GM23338 (cell line): ENCODE measurements at regions not wholly inside any gene's neighbourhood (a gene's known extent, or its start where the extent isn't known, plus 50 kb on each side); places are given as distances from the start of the nearest gene placed in this dataset.

Experiments
- ATAC-seq: fragments of 200-7000 bp; cut with Tn5 transposase; 3 replicates; pipeline ENCODE4 v1.9.1; 2020
- DNase-seq: peaks from one replicate; pipeline ENCODE4 v3.0.0-alpha.2; 2015; ENCODE audit warnings: low spot score
- H2AFZ ChIP-seq: fragments of 200-600 bp; sonication (generic); 2 replicates; pipeline ENCODE4 v1.8.0; 2016; ENCODE audit warnings: antibody characterized with exemption, mild to moderate bottlenecking, moderate library complexity
- H3F3A ChIP-seq: fragments of 200-600 bp; sonication (generic); replicated peaks from 2 replicates; pipeline ENCODE4 v1.8.0; 2017; ENCODE audit warnings: antibody characterized with exemption, mixed run types, low read depth
- H3K27ac ChIP-seq: fragments of 200-600 bp; sonication (generic); 2 replicates; pipeline ENCODE4 v1.6.1; 2016; ENCODE audit warnings: low read depth
- H3K27me3 ChIP-seq: fragments of 200-600 bp; sonication (generic); 2 replicates; pipeline ENCODE4 v1.8.0; 2016; ENCODE audit warnings: mild to moderate bottlenecking, mixed run types, moderate library complexity; ENCODE audit not compliant: insufficient read depth
- H3K36me3 ChIP-seq: fragments of 200-600 bp; sonication (generic); 2 replicates; pipeline ENCODE4 v1.8.0; 2016; ENCODE audit warnings: mild to moderate bottlenecking; ENCODE audit not compliant: insufficient read depth
- H3K4me1 ChIP-seq: fragments of 200-600 bp; sonication (generic); 2 replicates; pipeline ENCODE4 v1.8.0; 2016; ENCODE audit warnings: mild to moderate bottlenecking, moderate library complexity; ENCODE audit not compliant: insufficient read depth
- H3K4me2 ChIP-seq: fragments of 200-600 bp; sonication (generic); 2 replicates; pipeline ENCODE4 v1.7.1; 2017; ENCODE audit warnings: mixed run types
- H3K4me3 ChIP-seq: fragments of 200-600 bp; sonication (generic); 2 replicates; pipeline ENCODE4 v1.6.1; 2016; ENCODE audit warnings: mixed run types
- H3K79me2 ChIP-seq: fragments of 200-600 bp; sonication (generic); replicated peaks from 2 replicates; pipeline ENCODE4 v1.8.0; 2017; ENCODE audit warnings: mild to moderate bottlenecking; ENCODE audit not compliant: insufficient read depth
- H3K9me2 ChIP-seq: fragments of 200-600 bp; sonication (generic); 2 replicates; pipeline ENCODE4 v1.8.0; 2017; ENCODE audit not compliant: insufficient read depth
- H4K20me1 ChIP-seq: fragments of 200-600 bp; sonication (generic); replicated peaks from 2 replicates; pipeline ENCODE4 v1.8.0; 2017; ENCODE audit warnings: mild to moderate bottlenecking; ENCODE audit not compliant: insufficient read depth
- H3K27ac Mint-ChIP-seq: 2 replicates; pipeline ENCODE4 v1.8.0; 2020; ENCODE audit warnings: inconsistent platforms, mild to moderate bottlenecking, moderate library complexity, mixed read lengths
- H3K27me3 Mint-ChIP-seq: 3 replicates; pipeline ENCODE4 v1.8.0; 2022; ENCODE audit warnings: low read depth, mild to moderate bottlenecking, moderate library complexity, mixed read lengths, inconsistent platforms; ENCODE audit not compliant: insufficient read depth, poor library complexity
- H3K36me3 Mint-ChIP-seq: 3 replicates; pipeline ENCODE4 v1.8.0; 2021; ENCODE audit warnings: low read depth, mild to moderate bottlenecking, inconsistent platforms, moderate library complexity, mixed read lengths
- H3K4me1 Mint-ChIP-seq: 3 replicates; pipeline ENCODE4 v1.8.0; 2020; ENCODE audit warnings: mild to moderate bottlenecking, inconsistent platforms, mixed read lengths
- H3K4me3 Mint-ChIP-seq: 3 replicates; pipeline ENCODE4 v1.8.0; 2021; ENCODE audit warnings: moderate library complexity, mild to moderate bottlenecking, inconsistent platforms, mixed read lengths
- H3K9me3 Mint-ChIP-seq: 3 replicates; pipeline ENCODE4 v1.8.0; 2020; ENCODE audit warnings: moderate library complexity, mild to moderate bottlenecking, inconsistent platforms, mixed read lengths
- CREB1 ChIP-seq: fragments of 250-450 bp; sonication (Bioruptor Pico); IDR thresholded peaks from 2 replicates; pipeline ENCODE4 v1.5.0; 2020; ENCODE audit warnings: low read depth, mild to moderate bottlenecking, moderate library complexity
- CTCF ChIP-seq, 2 experiments: fragments of 200-600 bp in 1 of 2; sonication (generic) in 1 of 2; conservative IDR thresholded peaks; 2 replicates each; pipeline versions ENCODE4 v1.5.1 to v1.6.1; 2016 to 2017; ENCODE audit warnings: antibody characterized with exemption in 2 of 2, low read depth in 2 of 2, mild to moderate bottlenecking in 2 of 2, moderate library complexity in 1 of 2
- EZH2phosphoT487 ChIP-seq: fragments of 200-600 bp; sonication (generic); IDR thresholded peaks from one replicate; pipeline ENCODE4 v1.8.1; 2018; ENCODE audit warnings: antibody characterized with exemption; ENCODE audit not compliant: unreplicated experiment
- JUNB ChIP-seq: IDR thresholded peaks from one replicate; pipeline ENCODE4 v1.6.1; 2016; ENCODE audit warnings: antibody characterized with exemption; ENCODE audit not compliant: unreplicated experiment
- NANOG ChIP-seq: IDR thresholded peaks from 2 replicates; pipeline ENCODE4 v1.6.1; 2016; ENCODE audit warnings: antibody characterized with exemption, borderline replicate concordance
- POLR2AphosphoS5 ChIP-seq: IDR thresholded peaks from 2 replicates; pipeline ENCODE4 v1.6.1; 2016; ENCODE audit warnings: antibody characterized with exemption, low read depth
- STAT1 ChIP-seq: IDR thresholded peaks from one replicate; pipeline ENCODE4 v1.6.1; 2016; ENCODE audit warnings: antibody characterized with exemption; ENCODE audit not compliant: unreplicated experiment
- ZNF114 ChIP-seq: fragments of 250-450 bp; sonication (Bioruptor Pico); IDR thresholded peaks from 2 replicates; pipeline ENCODE4 v1.5.0; 2020; ENCODE audit warnings: mild to moderate bottlenecking, moderate library complexity
- ZNF331 ChIP-seq: fragments of 250-450 bp; sonication (Bioruptor Pico); IDR thresholded peaks from 2 replicates; pipeline ENCODE4 v1.5.0; 2020; ENCODE audit warnings: low read depth, mild to moderate bottlenecking, moderate library complexity
- TF ChIP-seq, protein P1 (sequence below): IDR thresholded peaks from one replicate; pipeline ENCODE4 v1.6.1; 2018; ENCODE audit warnings: antibody characterized with exemption; ENCODE audit not compliant: unreplicated experiment
- TF ChIP-seq, protein P2 (sequence below): IDR thresholded peaks from 2 replicates; pipeline ENCODE4 v1.6.1; 2016; ENCODE audit warnings: antibody characterized with exemption
- TF ChIP-seq, protein P3 (sequence below): fragments of 250-450 bp; sonication (Bioruptor Pico); IDR thresholded peaks from 2 replicates; pipeline ENCODE4 v1.5.0; 2020; ENCODE audit warnings: mild to moderate bottlenecking, moderate library complexity

DNA sequence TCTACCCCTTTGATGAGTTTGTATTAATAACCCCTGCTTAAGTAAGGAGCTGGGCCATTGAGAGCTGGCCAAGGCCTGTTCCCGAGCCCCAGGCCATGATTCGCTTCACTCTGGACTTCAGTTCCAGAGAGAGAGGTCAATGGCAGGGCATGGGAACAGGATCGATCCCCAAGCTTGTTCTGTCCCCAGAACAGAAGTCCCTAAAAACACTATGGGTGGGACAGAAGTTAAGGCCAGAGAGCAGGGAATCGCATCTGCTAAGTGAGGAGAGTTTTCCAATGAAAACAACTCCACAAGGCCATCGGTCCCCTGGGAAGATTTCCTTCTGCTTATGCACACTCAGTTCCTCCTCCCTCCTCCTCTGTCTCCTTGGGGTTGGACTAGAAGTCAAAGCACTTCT, 159.6 kb downstream of the LSM5 start:
- Mint-ChIP-seq H3K4me3 (no peak overlapping the region), H3K27me3 (no peaks in the 10 kb centered on the region), H3K27ac (no peak overlapping the region), H3K4me1 (no peaks in the 10 kb centered on the region), H3K36me3 (no peaks in the 10 kb centered on the region), H3K9me3 (peaks cover 5% of the 10 kb centered on the region; the same call in 1 of the 3 replicates)
- no peak for DNase-seq
- no peak for ATAC-seq
- no peaks in the 10 kb centered on the region for H3K9me2 ChIP-seq
- no peak overlapping the region for H3K4me3 ChIP-seq
- no peaks in the 10 kb centered on the region for H3K79me2 ChIP-seq
- no peak overlapping the region for H2AFZ ChIP-seq
- no peaks in the 10 kb centered on the region for H4K20me1 ChIP-seq
- H3K27me3 ChIP-seq: no peaks in the 10 kb centered on the region
- H3K36me3 ChIP-seq: no peaks in the 10 kb centered on the region
- no peak overlapping the region for H3K4me2 ChIP-seq
- TF ChIP-seq, protein P1, sequence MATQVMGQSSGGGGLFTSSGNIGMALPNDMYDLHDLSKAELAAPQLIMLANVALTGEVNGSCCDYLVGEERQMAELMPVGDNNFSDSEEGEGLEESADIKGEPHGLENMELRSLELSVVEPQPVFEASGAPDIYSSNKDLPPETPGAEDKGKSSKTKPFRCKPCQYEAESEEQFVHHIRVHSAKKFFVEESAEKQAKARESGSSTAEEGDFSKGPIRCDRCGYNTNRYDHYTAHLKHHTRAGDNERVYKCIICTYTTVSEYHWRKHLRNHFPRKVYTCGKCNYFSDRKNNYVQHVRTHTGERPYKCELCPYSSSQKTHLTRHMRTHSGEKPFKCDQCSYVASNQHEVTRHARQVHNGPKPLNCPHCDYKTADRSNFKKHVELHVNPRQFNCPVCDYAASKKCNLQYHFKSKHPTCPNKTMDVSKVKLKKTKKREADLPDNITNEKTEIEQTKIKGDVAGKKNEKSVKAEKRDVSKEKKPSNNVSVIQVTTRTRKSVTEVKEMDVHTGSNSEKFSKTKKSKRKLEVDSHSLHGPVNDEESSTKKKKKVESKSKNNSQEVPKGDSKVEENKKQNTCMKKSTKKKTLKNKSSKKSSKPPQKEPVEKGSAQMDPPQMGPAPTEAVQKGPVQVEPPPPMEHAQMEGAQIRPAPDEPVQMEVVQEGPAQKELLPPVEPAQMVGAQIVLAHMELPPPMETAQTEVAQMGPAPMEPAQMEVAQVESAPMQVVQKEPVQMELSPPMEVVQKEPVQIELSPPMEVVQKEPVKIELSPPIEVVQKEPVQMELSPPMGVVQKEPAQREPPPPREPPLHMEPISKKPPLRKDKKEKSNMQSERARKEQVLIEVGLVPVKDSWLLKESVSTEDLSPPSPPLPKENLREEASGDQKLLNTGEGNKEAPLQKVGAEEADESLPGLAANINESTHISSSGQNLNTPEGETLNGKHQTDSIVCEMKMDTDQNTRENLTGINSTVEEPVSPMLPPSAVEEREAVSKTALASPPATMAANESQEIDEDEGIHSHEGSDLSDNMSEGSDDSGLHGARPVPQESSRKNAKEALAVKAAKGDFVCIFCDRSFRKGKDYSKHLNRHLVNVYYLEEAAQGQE: no peak
- TF ChIP-seq, protein P2, sequence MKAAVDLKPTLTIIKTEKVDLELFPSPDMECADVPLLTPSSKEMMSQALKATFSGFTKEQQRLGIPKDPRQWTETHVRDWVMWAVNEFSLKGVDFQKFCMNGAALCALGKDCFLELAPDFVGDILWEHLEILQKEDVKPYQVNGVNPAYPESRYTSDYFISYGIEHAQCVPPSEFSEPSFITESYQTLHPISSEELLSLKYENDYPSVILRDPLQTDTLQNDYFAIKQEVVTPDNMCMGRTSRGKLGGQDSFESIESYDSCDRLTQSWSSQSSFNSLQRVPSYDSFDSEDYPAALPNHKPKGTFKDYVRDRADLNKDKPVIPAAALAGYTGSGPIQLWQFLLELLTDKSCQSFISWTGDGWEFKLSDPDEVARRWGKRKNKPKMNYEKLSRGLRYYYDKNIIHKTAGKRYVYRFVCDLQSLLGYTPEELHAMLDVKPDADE: no peak
- TF ChIP-seq STAT1: no peak
- TF ChIP-seq ZNF114 (CRISPR knock-in tag): no peak
- no peak for TF ChIP-seq CTCF (conservative IDR thresholded peaks at IDR 0.05; ENCODE audit: low read depth in 2 of 2)
- no peak for TF ChIP-seq ZNF331 (CRISPR knock-in tag)
- TF ChIP-seq EZH2phosphoT487: no peak
- no peak for TF ChIP-seq CREB1
- no peak for TF ChIP-seq POLR2AphosphoS5
- TF ChIP-seq, protein P3, sequence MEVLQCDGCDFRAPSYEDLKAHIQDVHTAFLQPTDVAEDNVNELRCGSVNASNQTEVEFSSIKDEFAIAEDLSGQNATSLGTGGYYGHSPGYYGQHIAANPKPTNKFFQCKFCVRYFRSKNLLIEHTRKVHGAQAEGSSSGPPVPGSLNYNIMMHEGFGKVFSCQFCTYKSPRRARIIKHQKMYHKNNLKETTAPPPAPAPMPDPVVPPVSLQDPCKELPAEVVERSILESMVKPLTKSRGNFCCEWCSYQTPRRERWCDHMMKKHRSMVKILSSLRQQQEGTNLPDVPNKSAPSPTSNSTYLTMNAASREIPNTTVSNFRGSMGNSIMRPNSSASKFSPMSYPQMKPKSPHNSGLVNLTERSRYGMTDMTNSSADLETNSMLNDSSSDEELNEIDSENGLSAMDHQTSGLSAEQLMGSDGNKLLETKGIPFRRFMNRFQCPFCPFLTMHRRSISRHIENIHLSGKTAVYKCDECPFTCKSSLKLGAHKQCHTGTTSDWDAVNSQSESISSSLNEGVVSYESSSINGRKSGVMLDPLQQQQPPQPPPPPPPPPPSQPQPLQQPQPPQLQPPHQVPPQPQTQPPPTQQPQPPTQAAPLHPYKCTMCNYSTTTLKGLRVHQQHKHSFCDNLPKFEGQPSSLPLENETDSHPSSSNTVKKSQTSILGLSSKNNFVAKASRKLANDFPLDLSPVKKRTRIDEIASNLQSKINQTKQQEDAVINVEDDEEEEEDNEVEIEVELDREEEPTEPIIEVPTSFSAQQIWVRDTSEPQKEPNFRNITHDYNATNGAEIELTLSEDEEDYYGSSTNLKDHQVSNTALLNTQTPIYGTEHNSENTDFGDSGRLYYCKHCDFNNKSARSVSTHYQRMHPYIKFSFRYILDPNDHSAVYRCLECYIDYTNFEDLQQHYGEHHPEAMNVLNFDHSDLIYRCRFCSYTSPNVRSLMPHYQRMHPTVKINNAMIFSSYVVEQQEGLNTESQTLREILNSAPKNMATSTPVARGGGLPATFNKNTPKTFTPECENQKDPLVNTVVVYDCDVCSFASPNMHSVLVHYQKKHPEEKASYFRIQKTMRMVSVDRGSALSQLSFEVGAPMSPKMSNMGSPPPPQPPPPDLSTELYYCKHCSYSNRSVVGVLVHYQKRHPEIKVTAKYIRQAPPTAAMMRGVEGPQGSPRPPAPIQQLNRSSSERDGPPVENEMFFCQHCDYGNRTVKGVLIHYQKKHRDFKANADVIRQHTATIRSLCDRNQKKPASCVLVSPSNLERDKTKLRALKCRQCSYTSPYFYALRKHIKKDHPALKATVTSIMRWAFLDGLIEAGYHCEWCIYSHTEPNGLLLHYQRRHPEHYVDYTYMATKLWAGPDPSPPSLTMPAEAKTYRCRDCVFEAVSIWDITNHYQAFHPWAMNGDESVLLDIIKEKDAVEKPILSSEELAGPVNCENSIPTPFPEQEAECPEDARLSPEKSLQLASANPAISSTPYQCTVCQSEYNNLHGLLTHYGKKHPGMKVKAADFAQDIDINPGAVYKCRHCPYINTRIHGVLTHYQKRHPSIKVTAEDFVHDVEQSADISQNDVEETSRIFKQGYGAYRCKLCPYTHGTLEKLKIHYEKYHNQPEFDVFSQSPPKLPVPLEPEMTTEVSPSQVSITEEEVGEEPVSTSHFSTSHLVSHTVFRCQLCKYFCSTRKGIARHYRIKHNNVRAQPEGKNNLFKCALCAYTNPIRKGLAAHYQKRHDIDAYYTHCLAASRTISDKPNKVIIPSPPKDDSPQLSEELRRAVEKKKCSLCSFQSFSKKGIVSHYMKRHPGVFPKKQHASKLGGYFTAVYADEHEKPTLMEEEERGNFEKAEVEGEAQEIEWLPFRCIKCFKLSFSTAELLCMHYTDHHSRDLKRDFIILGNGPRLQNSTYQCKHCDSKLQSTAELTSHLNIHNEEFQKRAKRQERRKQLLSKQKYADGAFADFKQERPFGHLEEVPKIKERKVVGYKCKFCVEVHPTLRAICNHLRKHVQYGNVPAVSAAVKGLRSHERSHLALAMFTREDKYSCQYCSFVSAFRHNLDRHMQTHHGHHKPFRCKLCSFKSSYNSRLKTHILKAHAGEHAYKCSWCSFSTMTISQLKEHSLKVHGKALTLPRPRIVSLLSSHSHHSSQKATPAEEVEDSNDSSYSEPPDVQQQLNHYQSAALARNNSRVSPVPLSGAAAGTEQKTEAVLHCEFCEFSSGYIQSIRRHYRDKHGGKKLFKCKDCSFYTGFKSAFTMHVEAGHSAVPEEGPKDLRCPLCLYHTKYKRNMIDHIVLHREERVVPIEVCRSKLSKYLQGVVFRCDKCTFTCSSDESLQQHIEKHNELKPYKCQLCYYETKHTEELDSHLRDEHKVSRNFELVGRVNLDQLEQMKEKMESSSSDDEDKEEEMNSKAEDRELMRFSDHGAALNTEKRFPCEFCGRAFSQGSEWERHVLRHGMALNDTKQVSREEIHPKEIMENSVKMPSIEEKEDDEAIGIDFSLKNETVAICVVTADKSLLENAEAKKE (CRISPR knock-in tag): no peak
- no peak for TF ChIP-seq NANOG
- no peak for TF ChIP-seq JUNB
- H3F3A ChIP-seq: no peaks in the 10 kb centered on the region
- H3K4me1 ChIP-seq: no peaks in the 10 kb centered on the region
- no peak overlapping the region for H3K27ac ChIP-seq
